Skeletal muscle satellite cell (primary cell): ENCODE measurements at regions not wholly inside any gene's neighbourhood (a gene's known extent, or its start where the extent isn't known, plus 50 kb on each side); places are given as distances from the start of the nearest gene placed in this dataset.
"Not testable (repeated sequence)": the region's sequence is repeated elsewhere in the genome, so short reads cannot be mapped to it uniquely, and the experiment has no call there.

ENCODE experiments used
- H3K27me3 ChIP-seq: 2 replicates; pipeline ENCODE4 v1.7.0; 2013; ENCODE audit warnings: low read length; ENCODE audit not compliant: control insufficient read depth, insufficient read depth
- H3K36me3 ChIP-seq: 2 replicates; pipeline ENCODE4 v1.7.0; 2013; ENCODE audit warnings: mild to moderate bottlenecking, control low read depth, low read length; ENCODE audit not compliant: insufficient read depth
- H3K4me1 ChIP-seq: 2 replicates; pipeline ENCODE4 v1.7.0; 2013; ENCODE audit warnings: low read length; ENCODE audit not compliant: control insufficient read depth, insufficient read depth
- H3K4me2 ChIP-seq: 2 replicates; pipeline ENCODE4 v1.7.0; 2013; ENCODE audit warnings: mild to moderate bottlenecking, low read length
- H3K4me3 ChIP-seq: 2 replicates; pipeline ENCODE4 v1.7.0; 2013; ENCODE audit warnings: low read length
- H3K9ac ChIP-seq: 2 replicates; pipeline ENCODE4 v1.7.0; 2013; ENCODE audit warnings: mild to moderate bottlenecking, low read depth, low read length, moderate library complexity
- H3K9me3 ChIP-seq: replicated peaks from 2 replicates; pipeline ENCODE4 v1.7.0; 2013; ENCODE audit warnings: mild to moderate bottlenecking, control low read depth, low read length

GRCh38 chrX:122221810-122222209 lies 962.3 kb upstream of the GRIA3 start:
- not testable (repeated sequence) for H3K9ac ChIP-seq, H3K9me3 ChIP-seq, H3K27me3 ChIP-seq

DNA sequence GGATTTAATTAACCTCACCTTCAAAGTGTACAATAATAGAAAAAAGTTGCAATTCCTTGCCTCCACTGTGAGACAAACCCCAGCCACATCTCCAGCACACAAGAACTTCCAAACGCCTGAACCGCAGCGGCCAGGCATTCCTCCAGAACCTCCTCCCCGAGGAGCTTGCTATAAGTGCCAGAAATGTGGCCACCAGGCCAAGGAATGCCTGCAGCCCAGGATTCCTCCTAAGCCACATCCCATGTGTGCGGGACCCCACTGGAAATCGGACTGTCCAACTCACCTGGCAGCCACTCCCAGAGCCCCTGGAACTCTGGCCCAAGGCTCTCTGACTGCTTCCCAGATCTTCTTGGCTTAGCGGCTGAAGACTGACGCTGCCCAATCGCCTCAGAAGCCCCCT lies 959.9 kb upstream of the GRIA3 start:
- not testable (repeated sequence) for H3K4me1 ChIP-seq, H3K36me3 ChIP-seq, H3K4me2 ChIP-seq

More at GRCh38 chrX:122221810-122222209, 962.3 kb upstream of the GRIA3 start:
- H3K36me3 ChIP-seq, H3K4me3 ChIP-seq, H3K4me1 ChIP-seq, H3K4me2 ChIP-seq: not testable (repeated sequence)

DNA sequence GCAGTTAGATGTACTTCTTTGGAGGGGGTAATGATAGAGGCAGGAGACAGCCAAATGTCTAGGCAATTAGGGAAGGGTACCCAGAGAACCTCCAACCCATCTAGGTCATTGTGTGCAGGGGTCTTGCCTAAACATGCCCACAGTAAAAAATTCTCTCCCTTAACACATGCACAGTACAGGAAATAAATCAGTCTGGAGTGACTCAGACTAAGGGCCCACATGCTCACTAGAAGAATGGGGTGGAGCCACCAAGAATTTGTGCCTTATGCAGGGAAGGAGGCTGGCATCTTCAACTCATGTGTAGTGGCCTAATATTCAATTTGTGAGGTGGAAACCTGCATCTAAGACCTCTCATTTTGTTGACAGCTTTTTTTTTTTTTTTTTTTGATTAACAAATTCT lies 945.3 kb upstream of the GRIA3 start:
- no peaks in the 10 kb centered on the region for H3K36me3 ChIP-seq
- no peak overlapping the region for H3K4me3 ChIP-seq
- no peak overlapping the region for H3K9ac ChIP-seq
- H3K9me3 ChIP-seq, result no peaks in the 10 kb centered on the region
- no peaks in the 10 kb centered on the region for H3K4me1 ChIP-seq
- no peaks in the 10 kb centered on the region for H3K27me3 ChIP-seq
- no peak overlapping the region for H3K4me2 ChIP-seq

More for the DNA sequence above, 959.9 kb upstream of the GRIA3 start:
- not testable (repeated sequence) for H3K9ac ChIP-seq, H3K4me3 ChIP-seq, H3K27me3 ChIP-seq, H3K9me3 ChIP-seq

DNA sequence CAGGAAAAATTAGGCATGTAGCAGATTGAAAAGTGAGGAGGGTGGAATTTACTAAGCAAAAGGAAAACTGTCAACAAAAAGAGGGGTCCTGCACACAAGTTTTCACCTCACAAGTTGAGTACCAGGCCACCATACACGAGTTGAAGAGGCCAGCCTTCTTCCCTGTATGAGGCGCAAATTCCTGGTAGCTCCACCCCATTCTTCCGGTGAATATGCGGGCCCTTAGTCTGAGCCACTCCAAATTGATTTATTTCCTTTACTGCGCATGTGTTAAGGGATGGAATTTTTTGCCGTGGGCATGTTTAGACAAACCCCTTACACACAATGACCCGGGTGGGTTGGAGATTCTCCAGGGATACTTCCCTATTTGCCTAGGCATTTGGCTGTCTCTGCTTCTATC lies 942.1 kb upstream of the GRIA3 start:
- no peaks in the 10 kb centered on the region for H3K36me3 ChIP-seq
- H3K9me3 ChIP-seq, result no peaks in the 10 kb centered on the region
- H3K4me2 ChIP-seq, result no peak overlapping the region
- no peak overlapping the region for H3K9ac ChIP-seq
- H3K27me3 ChIP-seq, result no peaks in the 10 kb centered on the region
- no peak overlapping the region for H3K4me3 ChIP-seq
- H3K4me1 ChIP-seq, result no peaks in the 10 kb centered on the region

DNA sequence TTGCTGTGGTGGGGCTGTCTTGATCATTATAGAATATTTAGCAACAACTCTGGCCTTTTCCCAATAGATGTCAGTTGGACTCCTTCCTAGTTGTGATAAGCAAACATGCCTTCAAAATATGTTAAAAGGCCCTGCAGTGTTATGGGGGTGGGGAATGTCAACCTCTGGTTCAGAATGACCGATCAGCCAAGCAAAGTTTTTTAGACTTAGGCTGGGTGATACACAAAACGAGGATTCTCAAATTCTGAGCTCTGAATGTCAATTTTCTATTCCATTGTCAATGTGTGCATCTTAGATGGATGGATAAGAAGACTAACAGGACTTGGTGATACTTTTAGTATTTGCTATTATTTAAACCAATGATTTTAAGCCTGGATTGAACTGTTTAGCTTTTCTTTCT lies 940.0 kb upstream of the GRIA3 start:
- Histone ChIP-seq H3K27me3 (no peaks in the 10 kb centered on the region), H3K9ac (no peak overlapping the region), H3K4me1 (no peaks in the 10 kb centered on the region), H3K9me3 (no peaks in the 10 kb centered on the region), H3K36me3 (no peaks in the 10 kb centered on the region), H3K4me3 (no peak overlapping the region), H3K4me2 (no peak overlapping the region)

DNA sequence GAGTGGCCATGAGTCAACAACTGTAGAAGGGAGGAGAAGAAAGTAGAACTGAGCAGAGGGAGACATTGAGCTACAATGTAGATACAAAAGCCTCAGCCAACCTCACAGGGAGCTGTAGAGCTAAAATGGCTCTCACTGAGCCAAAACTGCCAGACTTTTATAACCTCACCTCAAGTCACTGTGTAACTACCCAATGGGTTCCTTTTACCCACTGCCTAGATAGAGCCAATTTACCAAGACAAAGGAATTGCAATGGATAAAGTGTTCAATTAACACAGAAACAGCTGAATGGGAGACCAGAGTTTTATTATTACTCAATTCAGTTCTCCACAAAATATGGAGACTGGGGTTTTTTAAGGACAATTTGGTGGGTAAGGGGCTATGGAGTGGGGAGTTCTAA lies 938.9 kb upstream of the GRIA3 start:
- Histone ChIP-seq H3K9me3 (no peaks in the 10 kb centered on the region), H3K36me3 (no peaks in the 10 kb centered on the region), H3K4me3 (no peak overlapping the region), H3K27me3 (no peaks in the 10 kb centered on the region), H3K9ac (no peak overlapping the region), H3K4me2 (no peak overlapping the region), H3K4me1 (no peaks in the 10 kb centered on the region)

DNA sequence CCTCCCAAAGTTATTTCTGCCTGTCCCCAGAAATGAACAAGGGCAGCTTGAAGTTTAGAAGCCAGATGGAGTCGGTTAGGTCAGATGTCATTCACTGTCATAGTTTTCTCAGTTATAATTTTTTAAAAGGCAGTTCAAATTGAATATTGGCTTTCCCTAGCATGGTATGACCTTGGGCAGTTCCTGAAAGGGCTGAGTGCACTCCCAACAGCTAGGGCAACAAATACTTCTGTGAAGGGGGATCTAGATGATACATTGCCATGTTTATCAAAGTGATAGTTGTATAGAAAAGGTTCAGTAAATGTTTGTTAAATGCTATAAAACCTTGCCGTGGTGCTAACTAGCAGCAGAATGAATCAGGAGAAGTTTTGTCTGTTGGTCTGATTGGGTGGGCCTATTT lies 938.1 kb upstream of the GRIA3 start:
- H3K9me3 ChIP-seq, result no peaks in the 10 kb centered on the region
- no peak overlapping the region for H3K4me2 ChIP-seq
- H3K4me3 ChIP-seq, result no peak overlapping the region
- no peak overlapping the region for H3K9ac ChIP-seq
- H3K27me3 ChIP-seq, result no peaks in the 10 kb centered on the region
- H3K36me3 ChIP-seq, result no peaks in the 10 kb centered on the region
- no peaks in the 10 kb centered on the region for H3K4me1 ChIP-seq

DNA sequence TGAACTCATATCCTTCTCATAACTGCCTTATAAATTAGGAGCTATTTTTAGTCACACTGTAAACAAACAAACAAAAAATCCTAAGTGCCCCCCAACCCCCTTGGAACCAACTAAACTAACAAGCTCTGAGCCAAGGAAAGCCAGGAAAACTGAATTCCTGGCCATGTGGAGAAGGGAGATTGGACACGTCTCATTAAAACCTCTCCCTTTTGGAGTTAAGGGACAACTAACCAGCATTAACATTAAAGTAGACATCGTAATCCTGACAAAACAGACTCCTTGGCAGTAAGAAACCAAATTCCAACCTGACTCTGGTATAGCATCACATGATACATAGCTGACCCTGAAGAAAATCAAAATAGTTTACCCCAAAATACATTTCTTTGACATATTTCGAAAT lies 937.1 kb upstream of the GRIA3 start:
- Histone ChIP-seq H3K4me3 (no peak overlapping the region), H3K4me2 (no peak overlapping the region), H3K36me3 (no peaks in the 10 kb centered on the region), H3K9ac (no peak overlapping the region), H3K27me3 (no peaks in the 10 kb centered on the region), H3K4me1 (no peaks in the 10 kb centered on the region), H3K9me3 (no peaks in the 10 kb centered on the region)

- Histone ChIP-seq H3K4me1 (no peaks in the 10 kb centered on the region), H3K36me3 (no peaks in the 10 kb centered on the region), H3K9ac (no peak overlapping the region), H3K27me3 (no peaks in the 10 kb centered on the region), H3K9me3 (no peaks in the 10 kb centered on the region), H3K4me2 (no peak overlapping the region), H3K4me3 (no peak overlapping the region)
These were observed 935.4 kb upstream of the GRIA3 start for GRCh38 chrX:122248681-122249080.

DNA sequence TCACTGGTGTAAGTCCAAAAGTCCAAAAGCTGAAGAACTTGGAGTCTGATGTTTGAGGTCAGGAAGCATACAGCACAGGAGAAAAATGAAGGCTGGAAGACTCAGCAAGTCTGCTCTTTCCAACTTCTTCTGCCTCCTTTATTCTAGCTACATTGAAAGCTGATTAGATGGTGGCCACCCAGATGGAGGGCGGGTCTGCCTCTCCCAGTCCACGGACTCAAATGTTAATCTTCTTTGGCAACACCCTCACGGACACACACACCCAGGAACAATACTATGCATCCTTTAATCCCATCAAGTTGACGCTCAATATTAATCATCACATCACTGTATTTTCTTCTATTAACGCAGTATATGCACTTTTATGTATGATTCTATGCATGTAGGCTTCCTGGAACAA lies 931.6 kb upstream of the GRIA3 start:
- Histone ChIP-seq H3K4me1 (no peaks in the 10 kb centered on the region), H3K4me2 (no peak overlapping the region), H3K4me3 (no peak overlapping the region), H3K36me3 (no peaks in the 10 kb centered on the region), H3K9me3 (no peaks in the 10 kb centered on the region), H3K9ac (no peak overlapping the region), H3K27me3 (no peaks in the 10 kb centered on the region)

- Histone ChIP-seq H3K27me3 (no peaks in the 10 kb centered on the region), H3K36me3 (no peaks in the 10 kb centered on the region), H3K4me2 (no peak overlapping the region), H3K9ac (no peak overlapping the region), H3K9me3 (no peaks in the 10 kb centered on the region), H3K4me3 (no peak overlapping the region), H3K4me1 (no peaks in the 10 kb centered on the region)
These were observed 915.7 kb upstream of the GRIA3 start for GRCh38 chrX:122268353-122268752.

DNA sequence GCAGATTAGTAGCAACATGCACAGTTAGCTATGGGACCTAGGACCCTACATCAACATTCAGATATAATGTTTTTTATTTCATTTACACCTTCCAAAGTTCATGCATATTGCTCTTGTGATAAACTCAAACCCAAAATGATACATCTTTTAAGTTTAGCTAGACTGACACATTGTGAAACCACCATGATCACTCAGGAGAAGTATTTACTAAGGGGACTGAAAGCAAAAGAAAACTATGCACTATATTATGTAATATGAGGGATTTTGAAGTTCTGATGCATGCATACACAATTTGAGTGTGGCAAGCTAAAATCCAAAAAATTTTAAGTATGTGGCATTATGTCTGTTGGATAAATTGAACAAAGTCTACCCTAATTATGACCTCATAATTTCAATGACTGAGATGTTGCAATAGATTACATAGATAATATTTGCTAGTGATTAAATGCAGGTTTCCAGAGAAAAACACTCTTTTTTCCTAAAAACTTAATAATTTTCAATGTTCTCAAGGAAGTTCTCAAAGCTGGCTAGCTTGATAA lies 914.8 kb upstream of the GRIA3 start:
- no peaks in the 10 kb centered on the region for H3K27me3 ChIP-seq
- H3K9me3 ChIP-seq, result no peaks in the 10 kb centered on the region
- no peaks in the 10 kb centered on the region for H3K36me3 ChIP-seq
- H3K9ac ChIP-seq, result no peak overlapping the region
- no peak overlapping the region for H3K4me2 ChIP-seq
- H3K4me3 ChIP-seq, result no peak overlapping the region
- no peaks in the 10 kb centered on the region for H3K4me1 ChIP-seq
